Activated naive CD4-positive, alpha-beta T cell treated with anti-CD3 and anti-CD28 coated beads, Interleukin-2, amount 50 U/mL, for 24 hours (primary cell): ENCODE measurements at regions not wholly inside any gene's neighbourhood (a gene's known extent, or its start where the extent isn't known, plus 50 kb on each side); places are given as distances from the start of the nearest gene placed in this dataset.

ENCODE experiments used
- H3K27ac Mint-ChIP-seq: one replicate; pipeline ENCODE4 v1.8.0; 2021; ENCODE audit warnings: mild to moderate bottlenecking, mixed read lengths
- H3K27me3 Mint-ChIP-seq: one replicate; pipeline ENCODE4 v1.8.0; 2021; ENCODE audit warnings: mixed read lengths
- H3K36me3 Mint-ChIP-seq: one replicate; pipeline ENCODE4 v1.8.0; 2021; ENCODE audit warnings: mixed read lengths
- H3K4me1 Mint-ChIP-seq: one replicate; pipeline ENCODE4 v1.8.0; 2021; ENCODE audit warnings: mixed read lengths
- H3K4me3 Mint-ChIP-seq: one replicate; pipeline ENCODE4 v1.8.0; 2021; ENCODE audit warnings: mild to moderate bottlenecking, mixed read lengths
- H3K9me3 Mint-ChIP-seq: one replicate; pipeline ENCODE4 v1.8.0; 2021; ENCODE audit warnings: mixed read lengths

GRCh38 chr12:66942741-66943465 lies 264.0 kb upstream of the GRIP1 start:
- Mint-ChIP-seq H3K27ac (no peak overlapping the region), H3K27me3 (no peaks in the 10 kb centered on the region), H3K4me1 (peaks cover 52% of the 10 kb centered on the region), H3K9me3 (no peaks in the 10 kb centered on the region), H3K36me3 (no peaks in the 10 kb centered on the region), H3K4me3 (no peak overlapping the region)

GRCh38 chr12:66944365-66944764 lies 265.5 kb upstream of the GRIP1 start:
- Mint-ChIP-seq H3K4me1 (peaks cover 56% of the 10 kb centered on the region), H3K36me3 (no peaks in the 10 kb centered on the region), H3K9me3 (no peaks in the 10 kb centered on the region), H3K27me3 (no peaks in the 10 kb centered on the region), H3K27ac (no peak overlapping the region), H3K4me3 (no peak overlapping the region)

- no peaks in the 10 kb centered on the region for H3K36me3 Mint-ChIP-seq
- no peaks in the 10 kb centered on the region for H3K27me3 Mint-ChIP-seq
- H3K27ac Mint-ChIP-seq = no peak overlapping the region
- no peaks in the 10 kb centered on the region for H3K9me3 Mint-ChIP-seq
- no peak overlapping the region for H3K4me3 Mint-ChIP-seq
- H3K4me1 Mint-ChIP-seq = peaks cover 52% of the 10 kb centered on the region
Observed at GRCh38 chr12:66945189-66945817, 266.4 kb upstream of the GRIP1 start.

- H3K27ac Mint-ChIP-seq = peak overlapping the region; percentile 3
- peaks cover 49% of the 10 kb centered on the region for H3K4me1 Mint-ChIP-seq
- H3K9me3 Mint-ChIP-seq = no peaks in the 10 kb centered on the region
- H3K4me3 Mint-ChIP-seq = no peak overlapping the region
- no peaks in the 10 kb centered on the region for H3K27me3 Mint-ChIP-seq
- no peaks in the 10 kb centered on the region for H3K36me3 Mint-ChIP-seq
Observed at GRCh38 chr12:66947119-66947518, 268.2 kb upstream of the GRIP1 start.

- H3K4me3 Mint-ChIP-seq = no peak overlapping the region
- H3K27ac Mint-ChIP-seq = no peak overlapping the region
- H3K36me3 Mint-ChIP-seq = no peaks in the 10 kb centered on the region
- H3K9me3 Mint-ChIP-seq = no peaks in the 10 kb centered on the region
- H3K27me3 Mint-ChIP-seq = no peaks in the 10 kb centered on the region
- H3K4me1 Mint-ChIP-seq = peaks cover 17% of the 10 kb centered on the region
Observed at GRCh38 chr12:66952668-66953067, 273.8 kb upstream of the GRIP1 start.

GRCh38 chr12:66956300-66956699 lies 277.4 kb upstream of the GRIP1 start:
- H3K27ac Mint-ChIP-seq = no peak overlapping the region
- H3K4me1 Mint-ChIP-seq = peaks cover 19% of the 10 kb centered on the region
- H3K36me3 Mint-ChIP-seq = peaks cover 5% of the 10 kb centered on the region
- H3K4me3 Mint-ChIP-seq = no peak overlapping the region
- no peaks in the 10 kb centered on the region for H3K27me3 Mint-ChIP-seq
- H3K9me3 Mint-ChIP-seq = no peaks in the 10 kb centered on the region

GRCh38 chr12:66959276-66959675 lies 280.4 kb upstream of the GRIP1 start:
- peaks cover 8% of the 10 kb centered on the region for H3K9me3 Mint-ChIP-seq
- H3K4me3 Mint-ChIP-seq = no peak overlapping the region
- peaks cover 29% of the 10 kb centered on the region for H3K4me1 Mint-ChIP-seq
- no peaks in the 10 kb centered on the region for H3K27me3 Mint-ChIP-seq
- H3K27ac Mint-ChIP-seq = no peak overlapping the region
- H3K36me3 Mint-ChIP-seq = peaks cover 13% of the 10 kb centered on the region

- H3K4me1 Mint-ChIP-seq = peaks cover 37% of the 10 kb centered on the region
- peaks cover 16% of the 10 kb centered on the region for H3K36me3 Mint-ChIP-seq
- no peak overlapping the region for H3K4me3 Mint-ChIP-seq
- H3K9me3 Mint-ChIP-seq = peaks cover 8% of the 10 kb centered on the region
- peak overlapping the region; percentile 1 for H3K27ac Mint-ChIP-seq
- no peaks in the 10 kb centered on the region for H3K27me3 Mint-ChIP-seq
Observed at GRCh38 chr12:66960006-66960405, 281.1 kb upstream of the GRIP1 start.

- no peak overlapping the region for H3K4me3 Mint-ChIP-seq
- peaks cover 16% of the 10 kb centered on the region for H3K36me3 Mint-ChIP-seq
- H3K27me3 Mint-ChIP-seq = no peaks in the 10 kb centered on the region
- H3K27ac Mint-ChIP-seq = no peak overlapping the region
- H3K9me3 Mint-ChIP-seq = peaks cover 8% of the 10 kb centered on the region
- H3K4me1 Mint-ChIP-seq = peaks cover 46% of the 10 kb centered on the region
Observed at GRCh38 chr12:66960704-66961690, 282.1 kb upstream of the GRIP1 start.

- no peak overlapping the region for H3K4me3 Mint-ChIP-seq
- no peak overlapping the region for H3K27ac Mint-ChIP-seq
- peaks cover 18% of the 10 kb centered on the region for H3K36me3 Mint-ChIP-seq
- H3K4me1 Mint-ChIP-seq = peaks cover 59% of the 10 kb centered on the region
- H3K9me3 Mint-ChIP-seq = peaks cover 8% of the 10 kb centered on the region
- no peaks in the 10 kb centered on the region for H3K27me3 Mint-ChIP-seq
Observed at GRCh38 chr12:66962290-66962689, 283.4 kb upstream of the GRIP1 start.

GRCh38 chr12:66963901-66964300 lies 285.0 kb upstream of the GRIP1 start:
- H3K36me3 Mint-ChIP-seq = peaks cover 18% of the 10 kb centered on the region
- peaks cover 13% of the 10 kb centered on the region for H3K9me3 Mint-ChIP-seq
- peak overlapping the region; percentile 75 for H3K27ac Mint-ChIP-seq
- no peaks in the 10 kb centered on the region for H3K27me3 Mint-ChIP-seq
- H3K4me1 Mint-ChIP-seq = peaks cover 59% of the 10 kb centered on the region
- H3K4me3 Mint-ChIP-seq = peak overlapping the region; percentile 27

GRCh38 chr12:66964629-66965028 lies 285.8 kb upstream of the GRIP1 start:
- Mint-ChIP-seq H3K36me3 (peaks cover 18% of the 10 kb centered on the region), H3K27me3 (no peaks in the 10 kb centered on the region), H3K27ac (peak overlapping the region; percentile 93), H3K4me1 (peaks cover 63% of the 10 kb centered on the region), H3K9me3 (peaks cover 13% of the 10 kb centered on the region), H3K4me3 (peak overlapping the region; percentile 43)

- Mint-ChIP-seq H3K27ac (peak overlapping the region; percentile 14), H3K27me3 (no peaks in the 10 kb centered on the region), H3K36me3 (peaks cover 16% of the 10 kb centered on the region)
Observed at GRCh38 chr12:66965621-66966020, 286.7 kb upstream of the GRIP1 start.

GRCh38 chr12:66971816-66972215 lies 292.9 kb upstream of the GRIP1 start:
- Mint-ChIP-seq H3K9me3 (peaks cover 15% of the 10 kb centered on the region), H3K4me3 (no peak overlapping the region), H3K27me3 (no peaks in the 10 kb centered on the region), H3K4me1 (peaks cover 29% of the 10 kb centered on the region), H3K36me3 (peaks cover 14% of the 10 kb centered on the region), H3K27ac (no peak overlapping the region)

More at GRCh38 chr12:66965621-66966020, 286.7 kb upstream of the GRIP1 start:
- Mint-ChIP-seq H3K4me3 (no peak overlapping the region), H3K9me3 (peaks cover 17% of the 10 kb centered on the region), H3K4me1 (peaks cover 66% of the 10 kb centered on the region)

GRCh38 chr12:66976526-66976925 lies 292.6 kb upstream of the CAND1 start:
- H3K4me1 Mint-ChIP-seq = peaks cover 18% of the 10 kb centered on the region
- H3K9me3 Mint-ChIP-seq = peaks cover 3% of the 10 kb centered on the region
- no peak overlapping the region for H3K4me3 Mint-ChIP-seq
- no peak overlapping the region for H3K27ac Mint-ChIP-seq
- no peaks in the 10 kb centered on the region for H3K27me3 Mint-ChIP-seq
- H3K36me3 Mint-ChIP-seq = peaks cover 9% of the 10 kb centered on the region
